Progenitor cell of endocrine pancreas (in vitro differentiated cells): ENCODE measurements at regions not wholly inside any gene's neighbourhood (a gene's known extent, or its start where the extent isn't known, plus 50 kb on each side); places are given as distances from the start of the nearest gene placed in this dataset.

Source experiments
- DNase-seq: peaks from one replicate; pipeline ENCODE4 v3.0.0; 2021; ENCODE audit warnings: low spot score; ENCODE audit not compliant: unreplicated experiment
- H3K27ac Mint-ChIP-seq: 2 replicates; pipeline ENCODE4 v1.8.0; 2021; ENCODE audit warnings: mild to moderate bottlenecking, moderate library complexity, mixed read lengths
- H3K27me3 Mint-ChIP-seq: 2 replicates; pipeline ENCODE4 v1.8.0; 2021; ENCODE audit warnings: mixed read lengths
- H3K36me3 Mint-ChIP-seq: 2 replicates; pipeline ENCODE4 v1.8.0; 2022; ENCODE audit warnings: mixed read lengths; ENCODE audit not compliant: insufficient read depth
- H3K4me1 Mint-ChIP-seq: 2 replicates; pipeline ENCODE4 v1.8.0; 2021; ENCODE audit warnings: low read depth, mixed read lengths
- H3K4me3 Mint-ChIP-seq: 2 replicates; pipeline ENCODE4 v1.8.0; 2021; ENCODE audit warnings: low read depth, mild to moderate bottlenecking, moderate library complexity, mixed read lengths
- H3K9me3 Mint-ChIP-seq: 2 replicates; pipeline ENCODE4 v1.8.0; 2021; ENCODE audit warnings: low read depth, mixed read lengths
- TF ChIP-seq, protein P1 (sequence below): fragments of 200-600 bp; sonication (generic); IDR thresholded peaks from one replicate; pipeline ENCODE4 v1.5.0; 2021; ENCODE audit warnings: antibody characterized with exemption, mild to moderate bottlenecking; ENCODE audit not compliant: unreplicated experiment

DNA sequence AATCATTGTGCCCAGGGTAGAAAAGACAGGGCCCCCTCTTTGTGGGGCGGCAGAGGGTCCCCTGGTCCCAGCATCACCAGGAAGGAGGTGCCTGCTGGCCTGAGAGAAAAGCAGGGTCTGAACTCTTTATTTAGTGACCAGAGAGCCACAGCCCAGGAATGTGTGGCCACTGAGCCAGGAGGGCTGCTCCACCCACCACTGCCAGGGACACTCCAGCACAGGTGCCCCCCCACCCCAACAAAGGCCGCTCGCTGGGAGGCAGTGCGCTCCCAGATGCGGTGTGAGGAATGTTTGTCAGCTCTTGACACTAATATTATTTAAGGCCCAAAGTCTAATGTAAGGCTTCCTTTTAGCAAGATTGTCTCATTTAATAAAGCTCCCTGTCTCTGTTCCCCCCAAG, 59.6 kb upstream of the ZMIZ1 start:
- Mint-ChIP-seq H3K36me3 (no peaks in the 10 kb centered on the region), H3K27me3 (peaks cover 26% of the 10 kb centered on the region), H3K9me3 (no peaks in the 10 kb centered on the region), H3K4me3 (no peak overlapping the region), H3K27ac (peak overlapping the region; percentile 11), H3K4me1 (peaks cover 7% of the 10 kb centered on the region)
- TF ChIP-seq, protein P1, sequence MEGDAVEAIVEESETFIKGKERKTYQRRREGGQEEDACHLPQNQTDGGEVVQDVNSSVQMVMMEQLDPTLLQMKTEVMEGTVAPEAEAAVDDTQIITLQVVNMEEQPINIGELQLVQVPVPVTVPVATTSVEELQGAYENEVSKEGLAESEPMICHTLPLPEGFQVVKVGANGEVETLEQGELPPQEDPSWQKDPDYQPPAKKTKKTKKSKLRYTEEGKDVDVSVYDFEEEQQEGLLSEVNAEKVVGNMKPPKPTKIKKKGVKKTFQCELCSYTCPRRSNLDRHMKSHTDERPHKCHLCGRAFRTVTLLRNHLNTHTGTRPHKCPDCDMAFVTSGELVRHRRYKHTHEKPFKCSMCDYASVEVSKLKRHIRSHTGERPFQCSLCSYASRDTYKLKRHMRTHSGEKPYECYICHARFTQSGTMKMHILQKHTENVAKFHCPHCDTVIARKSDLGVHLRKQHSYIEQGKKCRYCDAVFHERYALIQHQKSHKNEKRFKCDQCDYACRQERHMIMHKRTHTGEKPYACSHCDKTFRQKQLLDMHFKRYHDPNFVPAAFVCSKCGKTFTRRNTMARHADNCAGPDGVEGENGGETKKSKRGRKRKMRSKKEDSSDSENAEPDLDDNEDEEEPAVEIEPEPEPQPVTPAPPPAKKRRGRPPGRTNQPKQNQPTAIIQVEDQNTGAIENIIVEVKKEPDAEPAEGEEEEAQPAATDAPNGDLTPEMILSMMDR: no peak
- no peak for DNase-seq

DNA sequence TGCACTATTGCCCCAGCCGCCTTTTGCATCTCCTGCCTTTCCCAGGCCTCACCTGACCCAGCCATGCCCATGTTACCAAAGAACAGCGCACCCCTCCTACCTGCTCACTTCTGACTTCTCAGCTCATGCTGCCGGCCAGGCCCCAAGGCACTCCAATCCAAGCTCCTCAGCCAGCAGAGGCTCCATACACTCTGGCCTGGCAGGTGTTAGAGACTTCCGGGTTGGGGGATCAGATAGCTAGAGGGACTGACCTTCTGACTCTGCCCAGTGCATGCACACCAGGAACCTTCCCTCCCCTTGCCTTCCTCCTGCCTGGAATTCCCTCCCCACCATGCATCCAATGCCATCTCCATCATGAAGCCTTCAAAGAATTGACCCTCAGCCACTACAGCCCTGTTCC, 56.2 kb upstream of the ZMIZ1 start:
- no peak for DNase-seq
- H3K36me3 Mint-ChIP-seq: no peaks in the 10 kb centered on the region
- H3K4me3 Mint-ChIP-seq: no peak overlapping the region
- peaks cover 22% of the 10 kb centered on the region for H3K27me3 Mint-ChIP-seq
- peaks cover 9% of the 10 kb centered on the region for H3K4me1 Mint-ChIP-seq
- peak overlapping the region; percentile 38 for H3K27ac Mint-ChIP-seq
- TF ChIP-seq, protein P1: no peak
- no peaks in the 10 kb centered on the region for H3K9me3 Mint-ChIP-seq

DNA sequence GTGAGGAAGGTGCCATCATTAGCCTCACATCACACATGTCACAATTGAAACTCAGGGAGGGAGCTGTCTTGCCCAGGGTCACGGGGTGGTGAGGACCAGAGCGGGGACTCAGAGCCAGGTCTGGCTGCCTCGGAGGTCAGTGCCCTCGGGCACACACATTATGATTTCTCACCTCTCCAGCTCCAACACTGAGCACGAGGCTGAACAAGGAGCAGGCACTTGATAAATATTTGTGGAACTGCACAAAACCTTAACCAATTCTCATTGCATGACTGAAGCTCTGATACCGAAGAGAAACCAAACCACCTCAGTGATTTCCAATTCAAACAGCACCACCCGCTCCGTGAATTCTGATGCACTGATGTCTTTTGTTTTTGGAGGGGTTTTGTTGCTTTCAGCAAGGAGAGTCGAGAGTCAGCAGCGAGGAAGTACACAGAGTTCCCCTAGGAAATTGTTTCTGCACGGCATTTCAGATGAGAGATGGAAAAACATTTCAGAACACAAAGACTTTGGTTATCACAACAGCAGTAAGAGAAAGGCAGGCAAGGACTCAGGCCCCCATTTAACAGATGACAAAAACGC, 55.3 kb upstream of the ZMIZ1 start:
- H3K9me3 Mint-ChIP-seq: no peaks in the 10 kb centered on the region
- H3K27me3 Mint-ChIP-seq: peaks cover 19% of the 10 kb centered on the region
- peaks cover 9% of the 10 kb centered on the region for H3K4me1 Mint-ChIP-seq
- no peaks in the 10 kb centered on the region for H3K36me3 Mint-ChIP-seq
- no peak for DNase-seq
- no peak overlapping the region for H3K27ac Mint-ChIP-seq
- TF ChIP-seq, protein P1: no peak
- no peak overlapping the region for H3K4me3 Mint-ChIP-seq

DNA sequence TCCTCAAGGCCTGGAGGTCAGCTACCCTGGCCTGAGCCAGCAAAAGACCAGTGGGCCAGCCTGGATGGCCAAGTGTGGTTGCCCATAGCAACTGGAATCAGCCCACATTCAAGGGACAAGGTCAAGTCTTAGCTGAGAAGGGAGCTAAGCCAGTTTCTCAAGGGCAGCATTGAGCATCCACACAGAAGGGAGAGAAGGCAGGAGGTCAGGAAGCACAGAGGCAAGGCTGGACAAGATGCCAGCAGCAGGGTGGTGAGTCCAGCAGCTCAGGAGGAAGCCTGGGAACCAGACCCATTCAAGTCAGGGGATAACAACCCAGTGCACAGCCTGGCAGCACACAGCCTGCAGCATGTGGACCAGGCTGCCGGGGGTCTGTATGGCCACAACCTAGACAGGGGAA, 54.0 kb upstream of the ZMIZ1 start:
- Mint-ChIP-seq H3K36me3 (no peaks in the 10 kb centered on the region), H3K27me3 (peaks cover 19% of the 10 kb centered on the region), H3K4me3 (no peak overlapping the region), H3K9me3 (no peaks in the 10 kb centered on the region), H3K4me1 (peaks cover 8% of the 10 kb centered on the region), H3K27ac (no peak overlapping the region)
- no peak for DNase-seq
- TF ChIP-seq, protein P1: no peak

DNA sequence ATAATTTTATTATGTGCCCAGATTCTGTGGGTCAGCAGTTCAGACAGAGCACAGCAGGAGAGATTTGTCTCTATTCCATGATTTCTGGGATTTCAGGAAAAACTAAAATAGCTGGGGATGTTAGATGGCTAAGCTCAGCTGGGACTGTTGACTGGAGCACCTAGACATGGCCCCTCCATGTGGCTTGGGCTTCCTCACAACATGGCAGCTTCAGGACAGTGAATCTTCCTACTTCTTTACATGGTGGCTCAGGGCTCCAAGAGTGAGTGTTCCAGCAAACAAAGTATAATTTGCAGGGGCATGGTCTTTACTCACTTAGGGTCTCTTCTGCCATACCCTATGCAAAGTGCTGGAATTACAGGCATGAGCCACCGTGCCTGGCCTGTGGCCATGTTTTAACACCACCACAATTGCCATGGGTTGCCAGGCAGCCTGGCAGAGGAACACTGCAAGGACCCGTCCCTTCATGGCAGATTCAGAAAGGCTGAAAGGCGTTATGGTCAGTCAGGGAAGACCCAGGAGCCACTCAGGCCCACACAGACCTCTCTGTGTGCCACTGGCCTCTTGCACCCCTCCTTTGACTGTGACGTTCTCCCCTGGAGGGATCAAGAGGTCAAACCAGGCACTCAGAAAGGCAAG, 50.8 kb upstream of the ZMIZ1 start:
- Mint-ChIP-seq H3K27me3 (peaks cover 12% of the 10 kb centered on the region), H3K9me3 (no peaks in the 10 kb centered on the region), H3K4me3 (no peak overlapping the region), H3K4me1 (peaks cover 5% of the 10 kb centered on the region), H3K36me3 (no peaks in the 10 kb centered on the region), H3K27ac (no peak overlapping the region)
- TF ChIP-seq, protein P1: no peak
- DNase-seq: no peak
